CD4-positive, alpha-beta T cell (primary cell): ENCODE measurements at regions not wholly inside any gene's neighbourhood (a gene's known extent, or its start where the extent isn't known, plus 50 kb on each side); places are given as distances from the start of the nearest gene placed in this dataset.

Experiments used
- ATAC-seq: fragments of 200-7000 bp; cut with Tn5 transposase; one replicate; pipeline ENCODE4 v1.10.0; 2022; ENCODE audit warnings: mild to moderate bottlenecking; ENCODE audit not compliant: poor library complexity
- CTCF ChIA-PET: fragments of 350-600 bp; sonication (Branson Sonifier 250); formaldehyde crosslinking; loops from one replicate; lab custom pipeline; 2021; ENCODE audit warnings: antibody characterized with exemption, inconsistent platforms; lab: Charles Lee
- POLR2A ChIA-PET: fragments of 350-600 bp; sonication (Branson Sonifier 250); formaldehyde crosslinking; loops from one replicate; lab custom pipeline; 2021; ENCODE audit warnings: antibody characterized with exemption, inconsistent platforms; lab: Charles Lee
- DNase-seq, 14 experiments: peaks; one replicate each; pipeline ENCODE4 v3.0.0-alpha.2; 2013 to 2020; ENCODE audit warnings: mixed read lengths in 2 of 14
- H3K27ac ChIP-seq, 2 donors: one replicate each; pipeline versions ENCODE4 v1.5.1 to v1.7.0; 2013; ENCODE audit warnings: low read length in 2 of 2, low read depth in 1 of 2, mild to moderate bottlenecking in 1 of 2
- H3K27me3 ChIP-seq, 2 experiments: 1 replicate in 1 of 2; 2 replicates in 1 of 2; pipeline versions ENCODE4 v1.6.1 to v1.7.0; 2013; ENCODE audit warnings: low read length in 2 of 2, control low read depth in 1 of 2, mild to moderate bottlenecking in 1 of 2, moderate library complexity in 1 of 2; ENCODE audit not compliant: insufficient read depth in 2 of 2, control insufficient read depth in 1 of 2
- H3K36me3 ChIP-seq: one replicate; pipeline ENCODE4 v1.6.1; 2013; ENCODE audit warnings: low read length, control low read depth; ENCODE audit not compliant: insufficient read depth
- H3K4me1 ChIP-seq: one replicate; pipeline ENCODE4 v1.6.1; 2013; ENCODE audit warnings: low read length, control low read depth; ENCODE audit not compliant: insufficient read depth
- H3K4me3 ChIP-seq: one replicate; pipeline ENCODE4 v1.5.1; 2013; ENCODE audit warnings: mild to moderate bottlenecking, low read length, moderate library complexity
- H3K9me3 ChIP-seq, 2 experiments: 1 replicate in 1 of 2; 2 replicates in 1 of 2; pipeline versions ENCODE4 v1.6.1 to v1.7.0; 2013; ENCODE audit warnings: low read length in 2 of 2, mild to moderate bottlenecking in 2 of 2, control low read depth in 1 of 2, moderate library complexity in 1 of 2; ENCODE audit not compliant: control insufficient read depth in 1 of 2, insufficient read depth in 1 of 2
- H3K27ac Mint-ChIP-seq: one replicate; pipeline ENCODE4 v1.8.0; 2020; ENCODE audit warnings: mixed read lengths
- H3K27me3 Mint-ChIP-seq: one replicate; pipeline ENCODE4 v1.8.0; 2021; ENCODE audit warnings: mixed read lengths
- H3K36me3 Mint-ChIP-seq: one replicate; pipeline ENCODE4 v1.8.0; 2021; ENCODE audit warnings: low read depth, mixed read lengths
- H3K4me1 Mint-ChIP-seq: one replicate; pipeline ENCODE4 v1.8.0; 2021; ENCODE audit warnings: low read depth, mixed read lengths
- H3K4me3 Mint-ChIP-seq: one replicate; pipeline ENCODE4 v1.8.0; 2020; ENCODE audit warnings: mild to moderate bottlenecking, mixed read lengths
- H3K9me3 Mint-ChIP-seq: one replicate; pipeline ENCODE4 v1.8.0; 2020; ENCODE audit warnings: mixed read lengths
- CTCF ChIP-seq: fragments of 200-600 bp; IDR thresholded peaks from one replicate; pipeline ENCODE4 v1.8.0; 2022; ENCODE audit warnings: antibody characterized with exemption, mild to moderate bottlenecking
- intact Hi-C, 2 experiments: fragments of 100-400 bp; cut with DNase I in 1 of 2; cut with micrococcal nuclease in 1 of 2; formaldehyde crosslinking; loops; one replicate each; pipeline versions ENCODE4 v1.15.1 to v1.9.0; 2023 to 2025; cut with DNase I, micrococcal nuclease

DNA sequence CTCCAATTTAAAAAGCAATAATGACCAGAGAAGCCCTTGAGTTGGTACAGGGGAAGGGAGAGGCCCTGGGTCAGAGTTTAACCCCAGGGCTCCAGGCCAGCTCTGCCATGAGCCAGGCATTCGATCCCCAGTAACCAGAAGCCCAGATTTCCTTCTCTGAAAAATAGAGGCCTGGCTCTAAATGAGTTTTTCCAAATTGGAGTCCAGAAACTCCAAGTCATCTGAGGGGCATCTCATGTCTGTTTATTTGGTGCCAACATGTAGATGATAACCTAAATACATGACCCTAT is 381.9 kb downstream of the CTTN start:
- H3K27ac ChIP-seq: no peak overlapping the region
- H3K36me3 ChIP-seq: no peaks in the 10 kb centered on the region
- H3K9me3 Mint-ChIP-seq: no peaks in the 10 kb centered on the region
- ChIA-PET POLR2A (no interaction called here), CTCF (no interaction called here)
- H3K27me3 Mint-ChIP-seq: peaks cover 5% of the 10 kb centered on the region
- no peak for TF ChIP-seq CTCF
- peaks cover 0 to 16% of the 10 kb centered on the region in 2 experiments for H3K9me3 ChIP-seq
- H3K27ac Mint-ChIP-seq: no peak overlapping the region
- H3K4me1 Mint-ChIP-seq: no peaks in the 10 kb centered on the region
- no peaks in the 10 kb centered on the region for H3K4me1 ChIP-seq
- DNase-seq: no peak
- H3K27me3 ChIP-seq: no peaks in the 10 kb centered on the region
- H3K4me3 ChIP-seq: no peak overlapping the region
- intact Hi-C loops: no loop called here
- no peaks in the 10 kb centered on the region for H3K36me3 Mint-ChIP-seq
- H3K4me3 Mint-ChIP-seq: no peak overlapping the region
- ATAC-seq: no peak

- DNase-seq: no peak
- H3K9me3 Mint-ChIP-seq: no peaks in the 10 kb centered on the region
Measured at GRCh38 chr11:70782401-70782913, 384.1 kb downstream of the CTTN start.

DNA sequence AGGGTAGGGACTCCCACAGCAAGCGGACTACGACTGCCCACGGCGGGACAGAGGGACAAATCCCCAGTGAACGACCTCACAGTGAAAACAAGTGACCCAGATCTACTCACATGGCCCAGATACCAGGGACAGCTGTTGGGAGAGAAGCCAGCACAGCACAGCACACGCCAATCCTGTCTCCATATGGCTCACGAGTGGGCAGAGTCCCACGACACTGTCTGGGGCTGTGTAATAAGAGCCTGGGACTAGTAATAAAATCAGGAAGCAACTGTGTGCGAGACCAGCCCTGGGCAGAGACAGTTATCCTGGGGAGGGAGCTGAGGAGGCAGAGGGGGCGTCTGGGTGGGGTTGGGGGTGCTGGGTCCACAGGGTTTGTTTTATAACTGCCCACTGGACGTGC is 385.0 kb downstream of the CTTN start:
- no peaks in the 10 kb centered on the region for H3K27me3 ChIP-seq
- intact Hi-C loops: no loop called here
- Mint-ChIP-seq H3K9me3 (no peaks in the 10 kb centered on the region), H3K4me1 (no peaks in the 10 kb centered on the region), H3K4me3 (no peak overlapping the region), H3K36me3 (no peaks in the 10 kb centered on the region), H3K27me3 (peaks cover 5% of the 10 kb centered on the region), H3K27ac (no peak overlapping the region)
- H3K4me3 ChIP-seq: no peak overlapping the region
- H3K9me3 ChIP-seq: peaks cover 0 to 16% of the 10 kb centered on the region in 2 experiments
- ATAC-seq (no peak), DNase-seq (no peak)
- H3K36me3 ChIP-seq: no peaks in the 10 kb centered on the region
- H3K27ac ChIP-seq: no peak overlapping the region
- CTCF ChIA-PET: no interaction called here
- no peak for TF ChIP-seq CTCF
- POLR2A ChIA-PET: no interaction called here
- no peaks in the 10 kb centered on the region for H3K4me1 ChIP-seq

More at GRCh38 chr11:70782401-70782913, 384.1 kb downstream of the CTTN start:
- intact Hi-C loops: no loop called here
- Mint-ChIP-seq H3K36me3 (no peaks in the 10 kb centered on the region), H3K4me3 (no peak overlapping the region), H3K27ac (no peak overlapping the region), H3K27me3 (peaks cover 5% of the 10 kb centered on the region), H3K4me1 (no peaks in the 10 kb centered on the region)
- Histone ChIP-seq H3K4me3 (no peak overlapping the region), H3K36me3 (no peaks in the 10 kb centered on the region), H3K27ac (no peak overlapping the region), H3K27me3 (no peaks in the 10 kb centered on the region), H3K4me1 (no peaks in the 10 kb centered on the region), H3K9me3 (peaks cover 0 to 16% of the 10 kb centered on the region in 2 experiments)
- ChIA-PET CTCF (no interaction called here), POLR2A (no interaction called here)
- no peak for ATAC-seq
- TF ChIP-seq CTCF: no peak
